OCI-LY3 (cell line): ENCODE measurements at regions not wholly inside any gene's neighbourhood (a gene's known extent, or its start where the extent isn't known, plus 50 kb on each side); places are given as distances from the start of the nearest gene placed in this dataset.
"Not testable (repeated sequence)": the region's sequence is repeated elsewhere in the genome, so short reads cannot be mapped to it uniquely, and the experiment has no call there.

Experiments
- EZH2phosphoT487 ChIP-seq: fragments of 200-600 bp; shearing (Covaris generic); IDR thresholded peaks from 2 replicates; pipeline ENCODE4 v1.6.1; 2018; ENCODE audit warnings: antibody characterized with exemption, mixed run types, low read depth
- TF ChIP-seq, protein P1 (sequence below): fragments of 200-600, 300-600 bp; sonication (generic); IDR thresholded peaks from 2 replicates; pipeline ENCODE4 v1.5.1; 2014; ENCODE audit warnings: antibody characterized with exemption, low read length, low read depth

DNA sequence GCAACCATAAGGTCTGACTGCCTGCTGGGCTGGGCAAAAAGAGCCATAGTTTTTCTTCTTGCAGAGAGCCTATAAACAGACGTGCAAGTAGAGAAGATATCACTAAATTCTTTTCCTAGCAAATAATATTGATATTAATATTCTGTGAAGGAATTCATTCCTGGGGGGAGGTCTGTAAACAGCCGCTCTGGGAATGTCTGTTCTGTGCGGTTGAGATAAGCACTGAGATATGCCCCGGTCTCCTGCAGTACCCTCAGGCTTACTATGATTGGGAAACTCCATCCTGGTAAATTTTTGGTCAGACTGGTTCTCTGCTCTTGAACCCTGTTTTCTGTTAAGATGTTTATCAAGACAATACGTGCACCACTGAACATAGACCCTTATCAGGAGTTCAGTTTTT, 167.1 kb upstream of the MEF2C start:
- TF ChIP-seq, protein P1, sequence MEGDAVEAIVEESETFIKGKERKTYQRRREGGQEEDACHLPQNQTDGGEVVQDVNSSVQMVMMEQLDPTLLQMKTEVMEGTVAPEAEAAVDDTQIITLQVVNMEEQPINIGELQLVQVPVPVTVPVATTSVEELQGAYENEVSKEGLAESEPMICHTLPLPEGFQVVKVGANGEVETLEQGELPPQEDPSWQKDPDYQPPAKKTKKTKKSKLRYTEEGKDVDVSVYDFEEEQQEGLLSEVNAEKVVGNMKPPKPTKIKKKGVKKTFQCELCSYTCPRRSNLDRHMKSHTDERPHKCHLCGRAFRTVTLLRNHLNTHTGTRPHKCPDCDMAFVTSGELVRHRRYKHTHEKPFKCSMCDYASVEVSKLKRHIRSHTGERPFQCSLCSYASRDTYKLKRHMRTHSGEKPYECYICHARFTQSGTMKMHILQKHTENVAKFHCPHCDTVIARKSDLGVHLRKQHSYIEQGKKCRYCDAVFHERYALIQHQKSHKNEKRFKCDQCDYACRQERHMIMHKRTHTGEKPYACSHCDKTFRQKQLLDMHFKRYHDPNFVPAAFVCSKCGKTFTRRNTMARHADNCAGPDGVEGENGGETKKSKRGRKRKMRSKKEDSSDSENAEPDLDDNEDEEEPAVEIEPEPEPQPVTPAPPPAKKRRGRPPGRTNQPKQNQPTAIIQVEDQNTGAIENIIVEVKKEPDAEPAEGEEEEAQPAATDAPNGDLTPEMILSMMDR: not testable (repeated sequence)
- TF ChIP-seq EZH2phosphoT487: not testable (repeated sequence)
